Prostate gland (tissue), 2 donors: ENCODE measurements at regions not wholly inside any gene's neighbourhood (a gene's known extent, or its start where the extent isn't known, plus 50 kb on each side); places are given as distances from the start of the nearest gene placed in this dataset.

ENCODE experiments used
- DNase-seq: peaks from one replicate; pipeline ENCODE4 v3.0.0-alpha.2; 2019; ENCODE audit warnings: low spot score
- H3K27ac ChIP-seq, 2 donors: fragments of 200-600 bp; sonication (generic); 2 replicates each; pipeline ENCODE4 v1.5.1; 2017 to 2019
- H3K27me3 ChIP-seq: fragments of 200-600 bp; sonication (generic); replicated peaks from 2 replicates; pipeline ENCODE4 v1.5.1; 2019; ENCODE audit not compliant: insufficient read depth
- H3K36me3 ChIP-seq, 2 donors: fragments of 200-600 bp; sonication (generic); 1 replicate in 1 of 2; 2 replicates in 1 of 2; pipeline versions ENCODE4 v1.5.1 to v1.8.1; 2017 to 2019
- H3K4me1 ChIP-seq: fragments of 200-600 bp; sonication (generic); replicated peaks from 2 replicates; pipeline ENCODE4 v1.5.1; 2019
- H3K4me3 ChIP-seq, 2 donors: fragments of 200-600 bp; sonication (generic); 2 replicates each; pipeline ENCODE4 v1.5.1; 2017 to 2019
- H3K9me3 ChIP-seq: fragments of 200-600 bp; sonication (generic); 2 replicates; pipeline ENCODE4 v1.5.1; 2017
- CTCF ChIP-seq, 4 experiments: fragments of 200-600 bp in 2 of 4; fragments of 450-650 bp in 2 of 4; sonication (generic) in 2 of 4; IDR thresholded peaks; 1 replicate in 3 of 4; 2 replicates in 1 of 4; pipeline ENCODE4 v1.5.1; 2016 to 2019; ENCODE audit warnings: antibody characterized with exemption in 4 of 4, mild to moderate bottlenecking in 2 of 4, moderate library complexity in 2 of 4
- POLR2A ChIP-seq: fragments of 450-650 bp; IDR thresholded peaks from one replicate; pipeline ENCODE4 v1.6.1; 2016; ENCODE audit warnings: antibody characterized with exemption, mild to moderate bottlenecking
- POLR2AphosphoS5 ChIP-seq: sonication (generic); formaldehyde crosslinking; IDR thresholded peaks from one replicate; pipeline ENCODE4 v1.6.1; 2017; ENCODE audit warnings: antibody characterized with exemption
- WGBS: methylation state at CpG from one replicate; pipeline ENCODE4 v1.1.5; 2018; 5-methylcytosine and 5-hydroxymethylcytosine counted together
- intact Hi-C: fragments of 100-400 bp; cut with DNase I; formaldehyde crosslinking; loops from one replicate; pipeline ENCODE4 v1.14.2; 2022

GRCh38 chr9:16352791-16353401 lies 517.6 kb downstream of the BNC2 start:
- H3K27ac ChIP-seq: no peak overlapping the region

GRCh38 chr9:16356196-16356765 lies 514.2 kb downstream of the BNC2 start:
- Histone ChIP-seq H3K27me3 (no peaks in the 10 kb centered on the region), H3K9me3 (no peaks in the 10 kb centered on the region), H3K4me1 (no peaks in the 10 kb centered on the region), H3K4me3 (no peak overlapping the region), H3K27ac (no peak overlapping the region), H3K36me3 (no peaks in the 10 kb centered on the region)
- WGBS: 78% methylated on average over 8 of the region's 8 CpGs
- intact Hi-C loops: no loop called here
- DNase-seq: no peak
- TF ChIP-seq POLR2AphosphoS5 (no peak), CTCF (IDR thresholded peaks at IDR 0.05) (no peak)

More at GRCh38 chr9:16352791-16353401, 517.6 kb downstream of the BNC2 start:
- H3K27me3 ChIP-seq: no peaks in the 10 kb centered on the region
- no peaks in the 10 kb centered on the region for H3K36me3 ChIP-seq
- intact Hi-C loops: no loop called here
- H3K4me1 ChIP-seq: no peaks in the 10 kb centered on the region
- 46% methylated on average over 3 of the region's 3 CpGs for WGBS
- TF ChIP-seq POLR2AphosphoS5 (no peak), POLR2A (no peak), CTCF (IDR thresholded peaks at IDR 0.05) (no peak)
- H3K9me3 ChIP-seq: no peaks in the 10 kb centered on the region
- H3K4me3 ChIP-seq: no peak overlapping the region
- no peak for DNase-seq

- intact Hi-C loops: no loop called here
These were observed 512.6 kb downstream of the BNC2 start for GRCh38 chr9:16357828-16358227.

GRCh38 chr9:16358751-16359150 lies 511.7 kb downstream of the BNC2 start:
- no peak overlapping the region for H3K27ac ChIP-seq
- H3K9me3 ChIP-seq: no peaks in the 10 kb centered on the region
- no peak for TF ChIP-seq CTCF (IDR thresholded peaks at IDR 0.05)
- no peak for TF ChIP-seq POLR2AphosphoS5
- TF ChIP-seq POLR2A: no peak
- no peak overlapping the region for H3K4me3 ChIP-seq
- no peaks in the 10 kb centered on the region for H3K4me1 ChIP-seq
- WGBS: 79% methylated on average over 2 of the region's 2 CpGs
- H3K36me3 ChIP-seq: no peaks in the 10 kb centered on the region
- intact Hi-C loops: no loop called here
- no peaks in the 10 kb centered on the region for H3K27me3 ChIP-seq
- DNase-seq: no peak

More at GRCh38 chr9:16357828-16358227, 512.6 kb downstream of the BNC2 start:
- TF ChIP-seq POLR2AphosphoS5: no peak
- no peak for TF ChIP-seq POLR2A
- no peak for TF ChIP-seq CTCF (IDR thresholded peaks at IDR 0.05)
- 89% methylated on average over 4 of the region's 4 CpGs for WGBS
- Histone ChIP-seq H3K4me1 (no peaks in the 10 kb centered on the region), H3K4me3 (no peak overlapping the region), H3K9me3 (no peaks in the 10 kb centered on the region), H3K36me3 (no peaks in the 10 kb centered on the region), H3K27ac (no peak overlapping the region), H3K27me3 (no peaks in the 10 kb centered on the region)
- no peak for DNase-seq
